K562 (cell line): ENCODE measurements at regions not wholly inside any gene's neighbourhood (a gene's known extent, or its start where the extent isn't known, plus 50 kb on each side); places are given as distances from the start of the nearest gene placed in this dataset.

Experiments
- ATAC-seq: fragments of 200-7000 bp; cut with Tn5 transposase; 3 replicates; pipeline ENCODE4 v1.9.1; 2020; ENCODE audit warnings: moderate library complexity
- BruUV-seq: library from RNA; stranded (reverse); fragments of 400-500 nt; replicated peaks from 2 replicates; lab custom pipeline; 2021; lab: Mats Ljungman, UMichigan
- CTCF ChIA-PET: fragments of 300-600 bp; formaldehyde crosslinking; extraction: SDS; loops from one replicate; lab custom pipeline; 2021; ENCODE audit warnings: low intra/inter-chr PET ratio; lab: Yijun Ruan, JAX
- POLR2A ChIA-PET: fragments of 300-600, 350-650 bp; sonication (Branson Sonifier 250); formaldehyde crosslinking; extraction: SDS; loops from one replicate; lab custom pipeline; 2021; ENCODE audit warnings: antibody characterized with exemption, inconsistent platforms; lab: Yijun Ruan, JAX
- DNase-seq, 4 experiments: peaks; one replicate each; pipeline versions ENCODE4 v3.0.0 to v3.0.0-alpha.2; 2011 to 2018; ENCODE audit warnings: low spot score in 3 of 4, mixed read lengths in 3 of 4; ENCODE audit errors: extremely low read depth in 1 of 4
- FAIRE-seq: peaks from 2 replicates; lab custom pipeline; 2011; peaks lifted over from hg19 to GRCh38; lab: Jason Lieb, UNC
- H2AFZ ChIP-seq: 2 replicates; pipeline ENCODE4 v1.6.0; 2011; ENCODE audit warnings: low read depth, low read length, control low read depth, inconsistent platforms
- H3K27ac ChIP-seq: fragments of 200-600 bp; 3 replicates; pipeline ENCODE4 v1.8.0; 2011; ENCODE audit warnings: low read depth, mild to moderate bottlenecking, control low read depth, inconsistent platforms, low read length, moderate library complexity, mixed read lengths; ENCODE audit errors: extremely low read depth
- H3K27me3 ChIP-seq, 2 experiments: fragments of 300-600 bp in 1 of 2; 2 replicates in 1 of 2; 3 replicates in 1 of 2; pipeline versions ENCODE4 v1.6.0 to v1.8.0; 2011; ENCODE audit warnings: inconsistent platforms in 2 of 2, low read length in 2 of 2, mild to moderate bottlenecking in 1 of 2, mixed read lengths in 1 of 2, moderate library complexity in 1 of 2; ENCODE audit not compliant: control insufficient read depth in 2 of 2, insufficient read depth in 2 of 2
- H3K36me3 ChIP-seq: fragments of 300-600 bp; 3 replicates; pipeline ENCODE4 v1.8.0; 2011; ENCODE audit warnings: mild to moderate bottlenecking, low read length, inconsistent platforms; ENCODE audit not compliant: control insufficient read depth, insufficient read depth
- H3K4me1 ChIP-seq, 2 experiments: fragments of 200-600 bp in 1 of 2; replicated peaks in 1 of 2; 2 replicates in 1 of 2; 3 replicates in 1 of 2; pipeline versions ENCODE4 v1.5.1 to v1.8.0; 2011; ENCODE audit warnings: inconsistent platforms in 2 of 2, low read length in 2 of 2, mild to moderate bottlenecking in 1 of 2, mixed read lengths in 1 of 2, moderate library complexity in 1 of 2; ENCODE audit not compliant: control insufficient read depth in 2 of 2, insufficient read depth in 2 of 2
- H3K4me2 ChIP-seq: 2 replicates; pipeline ENCODE4 v1.6.1; 2011; ENCODE audit warnings: low read length, control low read depth, inconsistent platforms, mixed read lengths; ENCODE audit not compliant: insufficient read depth
- H3K4me3 ChIP-seq: fragments of 200-600 bp; sonication (generic), shearing (Covaris generic); 2 replicates; pipeline ENCODE4 v1.5.1; 2016; ENCODE audit warnings: control low read depth, inconsistent platforms
- H3K79me2 ChIP-seq: fragments of 200-600 bp; 3 replicates; pipeline ENCODE4 v1.8.0; 2011; ENCODE audit warnings: low read length, inconsistent platforms; ENCODE audit not compliant: control insufficient read depth, insufficient read depth
- H3K9ac ChIP-seq, 2 experiments: 2 replicates each; pipeline versions ENCODE4 v1.6.0 to v1.6.1; 2011; ENCODE audit warnings: low read depth in 2 of 2, low read length in 2 of 2, control low read depth in 1 of 2, inconsistent platforms in 1 of 2, mild to moderate bottlenecking in 1 of 2, mixed read lengths in 1 of 2; ENCODE audit not compliant: insufficient read depth in 1 of 2
- H3K9me1 ChIP-seq: one replicate; pipeline ENCODE4 v1.6.0; 2011; ENCODE audit warnings: inconsistent platforms, mild to moderate bottlenecking, low read length, moderate library complexity; ENCODE audit not compliant: control insufficient read depth, insufficient read depth
- H3K9me3 ChIP-seq: replicated peaks from 2 replicates; pipeline ENCODE4 v1.5.1; 2011; ENCODE audit warnings: low read depth, low read length, inconsistent platforms; ENCODE audit not compliant: control insufficient read depth, insufficient read depth
- H4K20me1 ChIP-seq: replicated peaks from 2 replicates; pipeline ENCODE4 v1.6.1; 2011; ENCODE audit warnings: low read length, inconsistent platforms, mixed read lengths; ENCODE audit not compliant: control insufficient read depth, insufficient read depth
- ATF1 ChIP-seq, 2 experiments: fragments of 450-650 bp in 1 of 2; IDR thresholded peaks; 2 replicates each; pipeline ENCODE4 v1.6.1; 2016; ENCODE audit warnings: missing compliant biosample characterization in 1 of 2, missing genetic modification characterization in 1 of 2
- GATAD2B ChIP-seq: fragments of 450-650 bp; IDR thresholded peaks from 2 replicates; pipeline ENCODE4 v1.6.1; 2017; ENCODE audit warnings: mild to moderate bottlenecking, borderline replicate concordance
- KLF16 ChIP-seq: IDR thresholded peaks from 2 replicates; pipeline ENCODE4 v1.6.1; 2016; ENCODE audit warnings: antibody characterized with exemption
- MAFG ChIP-seq: fragments of 450-650 bp; conservative IDR thresholded peaks from 2 replicates; pipeline ENCODE4 v1.6.1; 2016; ENCODE audit warnings: missing genetic modification characterization, missing compliant biosample characterization
- MEF2A ChIP-seq: IDR thresholded peaks from 2 replicates; pipeline ENCODE4 v1.6.1; 2011; ENCODE audit warnings: low read depth, mild to moderate bottlenecking, low read length, moderate library complexity; ENCODE audit not compliant: control insufficient read depth
- OTX1 ChIP-seq: fragments of 450-650 bp; formaldehyde crosslinking; IDR thresholded peaks from 2 replicates; pipeline ENCODE4 v1.4.0; 2022; ENCODE audit warnings: mild to moderate bottlenecking
- SPI1 ChIP-seq: IDR thresholded peaks from 2 replicates; pipeline ENCODE4 v1.6.1; 2011; ENCODE audit warnings: low read depth, low read length, control low read depth, borderline replicate concordance
- WGBS: fragments of 100-300 bp; shearing (Covaris generic); methylation state at CpG from one replicate; pipeline ENCODE4 v1.1.6; 2016; ENCODE audit warnings: low coverage, mixed read lengths; ENCODE audit not compliant: insufficient coverage; ENCODE audit errors: missing lambda C conversion rate; 5-methylcytosine and 5-hydroxymethylcytosine counted together
- in situ Hi-C: fragments of 300-500 bp; cut with MboI; formaldehyde crosslinking; loops from 4 replicates; pipeline ENCODE4 v1.15.0; 2018; ENCODE audit warnings: inconsistent platforms, mixed read lengths
- intact Hi-C: fragments of 100-400 bp; cut with micrococcal nuclease; formaldehyde crosslinking; loops from 2 replicates; pipeline ENCODE4 v1.14.2; 2022
- TF ChIP-seq, protein P1 (sequence below): fragments of 450-650 bp; formaldehyde crosslinking; IDR thresholded peaks from 2 replicates; pipeline ENCODE4 v1.4.0; 2022; ENCODE audit warnings: missing genetic modification characterization
- TF ChIP-seq, protein P2 (sequence below): fragments of 250-450 bp; sonication (Bioruptor Pico); IDR thresholded peaks from 2 replicates; pipeline ENCODE4 v1.8.0; 2021; ENCODE audit warnings: moderate library complexity, mild to moderate bottlenecking, inconsistent platforms
- TF ChIP-seq, protein P3 (sequence below): fragments of 450-650 bp; IDR thresholded peaks from 2 replicates; pipeline ENCODE4 v1.6.1; 2016; ENCODE audit warnings: low read depth
- TF ChIP-seq, protein P4 (sequence below): fragments of 200-800 bp; sonication (Bioruptor generic); IDR thresholded peaks from 2 replicates; pipeline ENCODE4 v1.6.1; 2017; ENCODE audit warnings: missing genetic modification characterization, missing compliant biosample characterization

DNA sequence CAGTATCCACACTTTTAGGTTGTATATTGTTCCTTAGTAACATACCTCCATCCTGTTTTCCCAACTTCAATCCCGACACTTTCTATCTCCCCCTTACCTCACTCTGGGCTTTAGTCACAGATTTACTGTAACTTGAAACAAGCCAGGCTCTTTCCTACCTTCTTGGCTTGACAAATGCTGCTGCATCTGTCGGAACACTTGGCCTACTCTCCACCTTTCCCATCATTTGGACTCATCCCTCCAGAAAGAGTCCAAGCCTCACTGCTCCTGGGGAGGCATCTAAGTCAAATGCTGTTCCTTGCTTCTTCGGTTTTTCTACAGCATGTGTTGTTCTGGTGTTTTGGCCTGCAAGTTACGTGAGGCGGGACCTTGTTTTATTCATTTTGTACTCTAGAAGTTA, 142.4 kb downstream of the DACT1 start:
- BruUV-seq, result no TSS peak
- WGBS, result 0% methylated on average over 5 of the region's 5 CpGs
- Histone ChIP-seq H3K4me1 (no peaks in the 10 kb centered on the region), H3K27ac (no peak overlapping the region), H2AFZ (no peak overlapping the region), H3K9ac (no peak overlapping the region), H3K27me3 (peaks cover 2 to 8% of the 10 kb centered on the region in 2 experiments; a peak in 4 of 5 replicates), H3K79me2 (no peaks in the 10 kb centered on the region), H3K36me3 (no peaks in the 10 kb centered on the region), H3K9me3 (no peaks in the 10 kb centered on the region), H3K9me1 (no peaks in the 10 kb centered on the region), H3K4me2 (no peak overlapping the region), H4K20me1 (no peaks in the 10 kb centered on the region), H3K4me3 (no peak overlapping the region)
- FAIRE-seq (no peak), ATAC-seq (no peak), DNase-seq (no peak)
- CTCF ChIA-PET, result no interaction called here
- POLR2A ChIA-PET, result no interaction called here
- intact Hi-C loops (no loop called here), in situ Hi-C loops (no loop called here)
- TF ChIP-seq, protein P1, sequence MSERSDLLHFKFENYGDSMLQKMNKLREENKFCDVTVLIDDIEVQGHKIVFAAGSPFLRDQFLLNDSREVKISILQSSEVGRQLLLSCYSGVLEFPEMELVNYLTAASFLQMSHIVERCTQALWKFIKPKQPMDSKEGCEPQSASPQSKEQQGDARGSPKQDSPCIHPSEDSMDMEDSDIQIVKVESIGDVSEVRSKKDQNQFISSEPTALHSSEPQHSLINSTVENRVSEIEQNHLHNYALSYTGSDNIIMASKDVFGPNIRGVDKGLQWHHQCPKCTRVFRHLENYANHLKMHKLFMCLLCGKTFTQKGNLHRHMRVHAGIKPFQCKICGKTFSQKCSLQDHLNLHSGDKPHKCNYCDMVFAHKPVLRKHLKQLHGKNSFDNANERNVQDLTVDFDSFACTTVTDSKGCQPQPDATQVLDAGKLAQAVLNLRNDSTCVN (CRISPR knock-in tag), result no peak
- TF ChIP-seq, protein P2, sequence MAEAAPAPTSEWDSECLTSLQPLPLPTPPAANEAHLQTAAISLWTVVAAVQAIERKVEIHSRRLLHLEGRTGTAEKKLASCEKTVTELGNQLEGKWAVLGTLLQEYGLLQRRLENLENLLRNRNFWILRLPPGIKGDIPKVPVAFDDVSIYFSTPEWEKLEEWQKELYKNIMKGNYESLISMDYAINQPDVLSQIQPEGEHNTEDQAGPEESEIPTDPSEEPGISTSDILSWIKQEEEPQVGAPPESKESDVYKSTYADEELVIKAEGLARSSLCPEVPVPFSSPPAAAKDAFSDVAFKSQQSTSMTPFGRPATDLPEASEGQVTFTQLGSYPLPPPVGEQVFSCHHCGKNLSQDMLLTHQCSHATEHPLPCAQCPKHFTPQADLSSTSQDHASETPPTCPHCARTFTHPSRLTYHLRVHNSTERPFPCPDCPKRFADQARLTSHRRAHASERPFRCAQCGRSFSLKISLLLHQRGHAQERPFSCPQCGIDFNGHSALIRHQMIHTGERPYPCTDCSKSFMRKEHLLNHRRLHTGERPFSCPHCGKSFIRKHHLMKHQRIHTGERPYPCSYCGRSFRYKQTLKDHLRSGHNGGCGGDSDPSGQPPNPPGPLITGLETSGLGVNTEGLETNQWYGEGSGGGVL (CRISPR knock-in tag), result no peak
- TF ChIP-seq, protein P3, sequence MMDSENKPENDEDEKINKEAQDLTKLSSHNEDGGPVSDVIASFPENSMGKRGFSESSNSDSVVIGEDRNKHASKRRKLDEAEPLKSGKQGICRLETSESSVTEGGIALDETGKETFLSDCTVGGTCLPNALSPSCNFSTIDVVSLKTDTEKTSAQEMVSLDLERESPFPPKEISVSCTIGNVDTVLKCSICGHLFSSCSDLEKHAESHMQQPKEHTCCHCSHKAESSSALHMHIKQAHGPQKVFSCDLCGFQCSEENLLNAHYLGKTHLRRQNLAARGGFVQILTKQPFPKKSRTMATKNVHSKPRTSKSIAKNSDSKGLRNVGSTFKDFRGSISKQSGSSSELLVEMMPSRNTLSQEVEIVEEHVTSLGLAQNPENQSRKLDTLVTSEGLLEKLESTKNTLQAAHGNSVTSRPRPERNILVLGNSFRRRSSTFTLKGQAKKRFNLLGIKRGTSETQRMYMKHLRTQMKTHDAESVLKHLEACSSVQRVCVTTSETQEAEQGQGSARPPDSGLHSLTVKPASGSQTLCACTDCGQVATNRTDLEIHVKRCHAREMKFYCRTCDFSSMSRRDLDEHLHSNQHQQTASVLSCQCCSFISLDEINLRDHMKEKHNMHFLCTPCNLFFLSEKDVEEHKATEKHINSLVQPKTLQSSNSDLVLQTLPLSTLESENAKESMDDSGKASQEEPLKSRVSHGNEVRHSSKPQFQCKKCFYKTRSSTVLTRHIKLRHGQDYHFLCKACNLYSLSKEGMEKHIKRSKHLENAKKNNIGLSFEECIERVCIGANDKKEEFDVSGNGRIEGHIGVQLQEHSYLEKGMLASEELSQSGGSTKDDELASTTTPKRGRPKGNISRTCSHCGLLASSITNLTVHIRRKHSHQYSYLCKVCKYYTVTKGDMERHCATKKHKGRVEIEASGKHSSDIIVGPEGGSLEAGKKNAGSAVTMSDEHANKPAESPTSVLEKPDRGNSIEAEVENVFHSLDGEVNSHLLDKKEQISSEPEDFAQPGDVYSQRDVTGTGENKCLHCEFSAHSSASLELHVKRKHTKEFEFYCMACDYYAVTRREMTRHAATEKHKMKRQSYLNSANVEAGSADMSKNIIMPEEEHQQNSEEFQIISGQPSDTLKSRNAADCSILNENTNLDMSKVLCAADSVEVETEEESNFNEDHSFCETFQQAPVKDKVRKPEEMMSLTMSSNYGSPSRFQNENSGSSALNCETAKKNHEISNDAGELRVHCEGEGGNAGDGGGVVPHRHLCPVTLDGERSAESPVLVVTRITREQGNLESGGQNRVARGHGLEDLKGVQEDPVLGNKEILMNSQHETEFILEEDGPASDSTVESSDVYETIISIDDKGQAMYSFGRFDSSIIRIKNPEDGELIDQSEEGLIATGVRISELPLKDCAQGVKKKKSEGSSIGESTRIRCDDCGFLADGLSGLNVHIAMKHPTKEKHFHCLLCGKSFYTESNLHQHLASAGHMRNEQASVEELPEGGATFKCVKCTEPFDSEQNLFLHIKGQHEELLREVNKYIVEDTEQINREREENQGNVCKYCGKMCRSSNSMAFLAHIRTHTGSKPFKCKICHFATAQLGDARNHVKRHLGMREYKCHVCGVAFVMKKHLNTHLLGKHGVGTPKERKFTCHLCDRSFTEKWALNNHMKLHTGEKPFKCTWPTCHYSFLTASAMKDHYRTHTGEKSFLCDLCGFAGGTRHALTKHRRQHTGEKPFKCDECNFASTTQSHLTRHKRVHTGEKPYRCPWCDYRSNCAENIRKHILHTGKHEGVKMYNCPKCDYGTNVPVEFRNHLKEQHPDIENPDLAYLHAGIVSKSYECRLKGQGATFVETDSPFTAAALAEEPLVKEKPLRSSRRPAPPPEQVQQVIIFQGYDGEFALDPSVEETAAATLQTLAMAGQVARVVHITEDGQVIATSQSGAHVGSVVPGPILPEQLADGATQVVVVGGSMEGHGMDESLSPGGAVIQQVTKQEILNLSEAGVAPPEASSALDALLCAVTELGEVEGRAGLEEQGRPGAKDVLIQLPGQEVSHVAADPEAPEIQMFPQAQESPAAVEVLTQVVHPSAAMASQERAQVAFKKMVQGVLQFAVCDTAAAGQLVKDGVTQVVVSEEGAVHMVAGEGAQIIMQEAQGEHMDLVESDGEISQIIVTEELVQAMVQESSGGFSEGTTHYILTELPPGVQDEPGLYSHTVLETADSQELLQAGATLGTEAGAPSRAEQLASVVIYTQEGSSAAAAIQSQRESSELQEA, result no peak
- TF ChIP-seq KLF16, result no peak
- TF ChIP-seq MEF2A, result no peak
- no peak for TF ChIP-seq MAFG (tag)
- TF ChIP-seq, protein P4, sequence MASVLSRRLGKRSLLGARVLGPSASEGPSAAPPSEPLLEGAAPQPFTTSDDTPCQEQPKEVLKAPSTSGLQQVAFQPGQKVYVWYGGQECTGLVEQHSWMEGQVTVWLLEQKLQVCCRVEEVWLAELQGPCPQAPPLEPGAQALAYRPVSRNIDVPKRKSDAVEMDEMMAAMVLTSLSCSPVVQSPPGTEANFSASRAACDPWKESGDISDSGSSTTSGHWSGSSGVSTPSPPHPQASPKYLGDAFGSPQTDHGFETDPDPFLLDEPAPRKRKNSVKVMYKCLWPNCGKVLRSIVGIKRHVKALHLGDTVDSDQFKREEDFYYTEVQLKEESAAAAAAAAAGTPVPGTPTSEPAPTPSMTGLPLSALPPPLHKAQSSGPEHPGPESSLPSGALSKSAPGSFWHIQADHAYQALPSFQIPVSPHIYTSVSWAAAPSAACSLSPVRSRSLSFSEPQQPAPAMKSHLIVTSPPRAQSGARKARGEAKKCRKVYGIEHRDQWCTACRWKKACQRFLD (CRISPR knock-in tag), result no peak
- TF ChIP-seq GATAD2B, result no peak
- no peak for TF ChIP-seq ATF1 (CRISPR knock-in tag; IDR thresholded peaks at IDR 0.05)
- no peak for TF ChIP-seq ATF1 (tag; IDR thresholded peaks at IDR 0.05)
- TF ChIP-seq SPI1, result no peak
- no peak for TF ChIP-seq OTX1 (CRISPR knock-in tag)
